Loucy (cell line): ENCODE measurements at regions not wholly inside any gene's neighbourhood (a gene's known extent, or its start where the extent isn't known, plus 50 kb on each side); places are given as distances from the start of the nearest gene placed in this dataset.

Experiments
- H2AFZ ChIP-seq: fragments of 200-600 bp; sonication (generic); 2 replicates; pipeline ENCODE4 v1.6.0; 2016; ENCODE audit warnings: antibody characterized with exemption, mild to moderate bottlenecking, low read length, moderate library complexity
- H3F3A ChIP-seq: fragments of 200-600 bp; 2 replicates; pipeline ENCODE4 v1.6.0; 2016; ENCODE audit warnings: antibody characterized with exemption, low read depth, mild to moderate bottlenecking
- H3K27me3 ChIP-seq: fragments of 200-600 bp; sonication (generic); 2 replicates; pipeline ENCODE4 v1.6.1; 2014; ENCODE audit warnings: low read length, mild to moderate bottlenecking; ENCODE audit not compliant: insufficient read depth, poor library complexity, severe bottlenecking
- H3K36me3 ChIP-seq: fragments of 200-600 bp; sonication (generic); 2 replicates; pipeline ENCODE4 v1.6.1; 2016; ENCODE audit warnings: low read length; ENCODE audit not compliant: insufficient read depth
- H3K4me1 ChIP-seq: fragments of 200-600 bp; sonication (generic); 2 replicates; pipeline ENCODE4 v1.5.1; 2014; ENCODE audit warnings: low read length, mild to moderate bottlenecking; ENCODE audit not compliant: insufficient read depth, poor library complexity, severe bottlenecking
- H3K4me2 ChIP-seq: fragments of 200-600 bp; sonication (generic); 2 replicates; pipeline ENCODE4 v1.6.0; 2014; ENCODE audit warnings: antibody characterized with exemption, low read length, low read depth, mild to moderate bottlenecking; ENCODE audit not compliant: poor library complexity, severe bottlenecking
- H3K4me3 ChIP-seq: fragments of 200-600 bp; sonication (generic); 2 replicates; pipeline ENCODE4 v1.5.1; 2014; ENCODE audit warnings: low read length, mild to moderate bottlenecking, mixed read lengths; ENCODE audit not compliant: poor library complexity, severe bottlenecking
- H3K79me2 ChIP-seq: fragments of 200-600 bp; sonication (generic); 2 replicates; pipeline ENCODE4 v1.6.1; 2014; ENCODE audit warnings: low read length; ENCODE audit not compliant: insufficient read depth
- H3K9ac ChIP-seq: fragments of 200-600 bp; sonication (generic); 2 replicates; pipeline ENCODE4 v1.6.0; 2014; ENCODE audit warnings: mild to moderate bottlenecking, low read depth, low read length, moderate library complexity; ENCODE audit not compliant: poor library complexity, severe bottlenecking
- H3K9me2 ChIP-seq: fragments of 200-600 bp; sonication (generic); replicated peaks from 2 replicates; pipeline ENCODE4 v1.6.1; 2016; ENCODE audit warnings: low read depth, low read length, mixed read lengths
- H3K9me3 ChIP-seq: fragments of 200-600 bp; sonication (generic); 2 replicates; pipeline ENCODE4 v1.6.1; 2014; ENCODE audit warnings: mild to moderate bottlenecking, antibody characterized with exemption, low read length, low read depth; ENCODE audit not compliant: insufficient read depth
- H4K20me1 ChIP-seq: fragments of 200-600 bp; sonication (generic); 2 replicates; pipeline ENCODE4 v1.6.0; 2014; ENCODE audit warnings: antibody characterized with exemption, low read length, mild to moderate bottlenecking; ENCODE audit not compliant: insufficient read depth, poor library complexity, severe bottlenecking
- EZH2phosphoT487 ChIP-seq: fragments of 200-600 bp; IDR thresholded peaks from 2 replicates; pipeline ENCODE4 v1.6.1; 2018; ENCODE audit warnings: antibody characterized with exemption, mild to moderate bottlenecking, moderate library complexity, borderline replicate concordance
- TF ChIP-seq, protein P1 (sequence below): fragments of 200-600 bp; sonication (generic); conservative IDR thresholded peaks from 2 replicates; pipeline ENCODE4 v1.5.1; 2014; ENCODE audit warnings: mild to moderate bottlenecking, antibody characterized with exemption, low read length

DNA sequence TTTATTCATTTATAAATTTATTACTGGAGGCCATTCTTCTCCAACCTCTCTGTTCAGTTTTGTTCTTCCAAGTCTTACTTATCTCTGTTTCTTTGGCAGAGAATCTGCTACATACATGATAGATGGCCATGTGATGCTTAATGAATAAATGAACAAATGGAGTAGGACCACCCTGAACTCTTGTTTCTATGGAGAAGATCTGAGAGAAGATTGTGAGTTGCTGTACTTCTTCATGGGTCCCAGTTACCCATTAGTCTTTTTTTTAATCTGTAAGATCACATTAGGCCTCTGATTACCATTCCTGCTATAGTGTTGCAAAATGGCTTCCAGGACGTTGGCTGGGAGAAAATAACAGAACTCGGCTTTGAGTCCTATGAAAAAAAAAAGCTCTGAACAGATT lies 191.9 kb upstream of the SYNPR start:
- Histone ChIP-seq H3K4me2 (no peak overlapping the region), H3K9me3 (no peaks in the 10 kb centered on the region)

DNA sequence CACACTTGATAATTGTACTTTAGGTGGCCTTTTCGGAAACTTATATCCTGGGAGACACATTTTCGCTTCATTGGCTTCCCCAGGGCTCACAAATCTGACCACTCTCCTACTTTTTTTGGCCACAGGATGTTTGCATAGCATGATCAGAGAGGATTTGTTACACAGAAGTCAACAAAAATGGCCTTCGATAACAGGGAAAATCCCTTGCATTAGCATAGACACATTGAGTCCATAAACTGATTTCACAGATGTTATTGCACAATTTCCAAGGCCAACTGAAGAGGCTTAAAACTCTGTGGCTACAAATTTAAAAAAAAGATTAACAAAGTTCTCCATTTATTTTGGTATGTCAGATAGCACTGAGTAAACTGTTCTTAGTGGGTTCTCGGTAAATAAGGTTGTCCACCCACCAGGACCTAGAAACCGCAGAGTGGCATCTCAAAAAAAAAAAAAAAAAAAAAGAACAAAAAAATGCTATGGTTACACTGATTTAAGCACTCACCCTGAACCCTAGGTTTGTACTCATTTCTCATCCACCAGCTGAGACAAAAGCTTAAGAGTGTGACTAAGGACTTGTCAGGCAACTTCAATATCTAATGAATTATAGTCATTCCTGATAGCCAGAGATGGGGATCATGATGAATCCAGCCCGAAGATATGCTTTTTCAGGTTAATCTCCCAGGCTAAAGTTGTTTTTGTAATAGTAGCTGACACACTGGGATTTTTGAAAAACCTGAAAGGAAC lies 188.9 kb upstream of the SYNPR start:
- Histone ChIP-seq H3K27me3 (no peaks in the 10 kb centered on the region), H3K9me2 (no peaks in the 10 kb centered on the region), H4K20me1 (no peaks in the 10 kb centered on the region), H3K79me2 (no peaks in the 10 kb centered on the region), H2AFZ (no peak overlapping the region), H3K4me2 (no peak overlapping the region), H3K36me3 (no peaks in the 10 kb centered on the region), H3K4me1 (no peaks in the 10 kb centered on the region), H3K4me3 (no peak overlapping the region), H3K9ac (no peak overlapping the region), H3F3A (no peaks in the 10 kb centered on the region), H3K9me3 (no peaks in the 10 kb centered on the region)
- TF ChIP-seq EZH2phosphoT487: no peak
- TF ChIP-seq, protein P1, sequence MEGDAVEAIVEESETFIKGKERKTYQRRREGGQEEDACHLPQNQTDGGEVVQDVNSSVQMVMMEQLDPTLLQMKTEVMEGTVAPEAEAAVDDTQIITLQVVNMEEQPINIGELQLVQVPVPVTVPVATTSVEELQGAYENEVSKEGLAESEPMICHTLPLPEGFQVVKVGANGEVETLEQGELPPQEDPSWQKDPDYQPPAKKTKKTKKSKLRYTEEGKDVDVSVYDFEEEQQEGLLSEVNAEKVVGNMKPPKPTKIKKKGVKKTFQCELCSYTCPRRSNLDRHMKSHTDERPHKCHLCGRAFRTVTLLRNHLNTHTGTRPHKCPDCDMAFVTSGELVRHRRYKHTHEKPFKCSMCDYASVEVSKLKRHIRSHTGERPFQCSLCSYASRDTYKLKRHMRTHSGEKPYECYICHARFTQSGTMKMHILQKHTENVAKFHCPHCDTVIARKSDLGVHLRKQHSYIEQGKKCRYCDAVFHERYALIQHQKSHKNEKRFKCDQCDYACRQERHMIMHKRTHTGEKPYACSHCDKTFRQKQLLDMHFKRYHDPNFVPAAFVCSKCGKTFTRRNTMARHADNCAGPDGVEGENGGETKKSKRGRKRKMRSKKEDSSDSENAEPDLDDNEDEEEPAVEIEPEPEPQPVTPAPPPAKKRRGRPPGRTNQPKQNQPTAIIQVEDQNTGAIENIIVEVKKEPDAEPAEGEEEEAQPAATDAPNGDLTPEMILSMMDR: no peak

More for the DNA sequence above, 191.9 kb upstream of the SYNPR start:
- H3K4me1 ChIP-seq: no peaks in the 10 kb centered on the region
- no peaks in the 10 kb centered on the region for H4K20me1 ChIP-seq
- no peak for TF ChIP-seq EZH2phosphoT487
- TF ChIP-seq, protein P1: no peak
- no peaks in the 10 kb centered on the region for H3K9me2 ChIP-seq
- no peaks in the 10 kb centered on the region for H3F3A ChIP-seq
- no peaks in the 10 kb centered on the region for H3K36me3 ChIP-seq
- no peak overlapping the region for H3K9ac ChIP-seq
- no peaks in the 10 kb centered on the region for H3K27me3 ChIP-seq
- H3K4me3 ChIP-seq: no peak overlapping the region
- H3K79me2 ChIP-seq: no peaks in the 10 kb centered on the region
- no peak overlapping the region for H2AFZ ChIP-seq

DNA sequence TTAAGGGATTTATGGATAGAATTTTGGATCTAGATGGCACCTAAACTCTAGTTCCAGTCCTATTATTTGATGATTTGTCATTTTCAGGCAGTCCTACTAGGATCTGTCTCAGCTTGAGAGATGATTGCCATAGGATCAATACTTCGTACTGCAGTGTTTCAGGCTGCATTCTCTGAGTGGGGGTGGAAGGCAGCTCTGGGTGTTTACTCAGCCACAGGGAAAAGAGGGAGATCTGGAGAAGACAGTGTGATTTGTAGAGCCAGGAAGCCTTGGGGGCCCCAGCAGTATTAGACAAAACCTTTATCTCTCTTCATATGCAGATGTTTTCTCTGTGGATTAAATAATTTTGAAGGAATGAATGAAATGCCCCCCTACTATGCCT lies 188.4 kb upstream of the SYNPR start:
- H4K20me1 ChIP-seq: no peaks in the 10 kb centered on the region
- H3K4me2 ChIP-seq: no peak overlapping the region
- no peaks in the 10 kb centered on the region for H3K4me1 ChIP-seq
- H3K79me2 ChIP-seq: no peaks in the 10 kb centered on the region
- H3K9me2 ChIP-seq: no peaks in the 10 kb centered on the region
- TF ChIP-seq, protein P1: no peak
- no peak for TF ChIP-seq EZH2phosphoT487
- no peak overlapping the region for H3K9ac ChIP-seq
- H3F3A ChIP-seq: no peaks in the 10 kb centered on the region
- H3K4me3 ChIP-seq: no peak overlapping the region
- no peaks in the 10 kb centered on the region for H3K9me3 ChIP-seq
- no peaks in the 10 kb centered on the region for H3K36me3 ChIP-seq
- H2AFZ ChIP-seq: no peak overlapping the region
- H3K27me3 ChIP-seq: no peaks in the 10 kb centered on the region
